SK-N-SH (cell line): ENCODE measurements at regions not wholly inside any gene's neighbourhood (a gene's known extent, or its start where the extent isn't known, plus 50 kb on each side); places are given as distances from the start of the nearest gene placed in this dataset.

Experiments
- CTCF ChIA-PET: fragments of 300-600, 350-600 bp; formaldehyde crosslinking; extraction: SDS; loops from one replicate; lab custom pipeline; 2021; lab: Yijun Ruan, JAX
- POLR2A ChIA-PET: fragments of 350-600 bp; sonication (Branson Sonifier 250); formaldehyde crosslinking; extraction: SDS; loops from one replicate; lab custom pipeline; 2020; ENCODE audit warnings: antibody characterized with exemption, inconsistent platforms; lab: Yijun Ruan, JAX
- DNase-seq: peaks from one replicate; pipeline ENCODE4 v3.0.0; 2012
- H2AFZ ChIP-seq: fragments of 200-600 bp; sonication (generic); 2 replicates; pipeline ENCODE4 v1.8.1; 2016; ENCODE audit warnings: antibody characterized with exemption, mild to moderate bottlenecking, low read depth
- H3F3A ChIP-seq: fragments of 200-600 bp; sonication (generic); replicated peaks from 2 replicates; pipeline ENCODE3; 2016; ENCODE audit warnings: antibody characterized with exemption, mild to moderate bottlenecking; ENCODE audit not compliant: insufficient read depth
- H3K27ac ChIP-seq, 2 experiments: fragments of 200-500 bp in 1 of 2; fragments of 200-600 bp in 1 of 2; sonication (Bioruptor generic) in 1 of 2; sonication (generic), shearing (Covaris generic) in 1 of 2; 2 replicates each; pipeline versions ENCODE4 v1.5.1 to v1.6.1; 2014 to 2016; ENCODE audit warnings: low read depth in 2 of 2, inconsistent platforms in 1 of 2, low read length in 1 of 2, mild to moderate bottlenecking in 1 of 2, mixed read lengths in 1 of 2
- H3K27me3 ChIP-seq: fragments of 200-600 bp; sonication (generic), shearing (Covaris generic); 2 replicates; pipeline ENCODE4 v1.6.1; 2016; ENCODE audit warnings: mixed run types; ENCODE audit not compliant: insufficient read depth
- H3K36me3 ChIP-seq, 2 experiments: fragments of 200-500 bp in 1 of 2; fragments of 200-600 bp in 1 of 2; sonication (Bioruptor generic) in 1 of 2; sonication (generic) in 1 of 2; replicated peaks in 1 of 2; 2 replicates each; pipeline versions ENCODE3 to v1.5.1; 2014 to 2016; ENCODE audit warnings: low read length in 1 of 2, mild to moderate bottlenecking in 1 of 2; ENCODE audit not compliant: insufficient read depth in 2 of 2, control insufficient read depth in 1 of 2
- H3K4me1 ChIP-seq, 2 experiments: fragments of 200-500 bp in 1 of 2; fragments of 200-600 bp in 1 of 2; sonication (Bioruptor generic) in 1 of 2; sonication (generic), shearing (Covaris generic) in 1 of 2; 2 replicates each; pipeline versions ENCODE4 v1.5.1 to v1.6.1; 2014 to 2016; ENCODE audit warnings: low read depth in 1 of 2, low read length in 1 of 2, mixed run types in 1 of 2; ENCODE audit not compliant: insufficient read depth in 2 of 2, control insufficient read depth in 1 of 2
- H3K4me2 ChIP-seq: fragments of 200-600 bp; sonication (generic), shearing (Covaris generic); 2 replicates; pipeline ENCODE4 v1.6.1; 2017; ENCODE audit warnings: mixed run types
- H3K4me3 ChIP-seq, 2 experiments: fragments of 200-500 bp in 1 of 2; fragments of 200-600 bp in 1 of 2; sonication (Bioruptor generic) in 1 of 2; sonication (generic), shearing (Covaris generic) in 1 of 2; 2 replicates each; pipeline versions ENCODE4 v1.5.1 to v1.8.1; 2014 to 2016; ENCODE audit warnings: low read depth in 2 of 2, inconsistent platforms in 1 of 2, low read length in 1 of 2, mild to moderate bottlenecking in 1 of 2, mixed read lengths in 1 of 2, moderate library complexity in 1 of 2
- H3K79me2 ChIP-seq: fragments of 200-600 bp; sonication (generic); 2 replicates; pipeline ENCODE4 v1.8.1; 2017; ENCODE audit warnings: mild to moderate bottlenecking; ENCODE audit not compliant: insufficient read depth
- H3K9ac ChIP-seq: fragments of 200-600 bp; sonication (generic); 2 replicates; pipeline ENCODE4 v1.6.1; 2017; ENCODE audit warnings: mixed run types
- H3K9me2 ChIP-seq: fragments of 200-600 bp; sonication (generic); 2 replicates; pipeline ENCODE4 v1.6.1; 2017; ENCODE audit warnings: mixed run types
- H3K9me3 ChIP-seq: fragments of 200-600 bp; sonication (generic); 2 replicates; pipeline ENCODE4 v1.6.1; 2017; ENCODE audit warnings: mixed run types, mild to moderate bottlenecking, moderate library complexity
- H4K20me1 ChIP-seq: fragments of 200-600 bp; sonication (generic); 2 replicates; pipeline ENCODE4 v1.6.1; 2017; ENCODE audit warnings: mild to moderate bottlenecking, mixed run types; ENCODE audit not compliant: insufficient read depth
- CHD2 ChIP-seq: fragments of 150-350 bp; IDR thresholded peaks from 2 replicates; pipeline ENCODE4 v1.6.1; 2018; ENCODE audit warnings: low read length; ENCODE audit not compliant: partially characterized antibody
- ELF1 ChIP-seq: IDR thresholded peaks from 2 replicates; pipeline ENCODE4 v1.4.0; 2012
- EP300 ChIP-seq, 2 experiments: IDR thresholded peaks; 2 replicates each; pipeline versions ENCODE4 v1.4.0 to v1.6.1; 2012; ENCODE audit warnings: borderline replicate concordance in 1 of 2, low read depth in 1 of 2, low read length in 1 of 2
- EZH2phosphoT487 ChIP-seq: fragments of 200-600 bp; sonication (generic); IDR thresholded peaks from 2 replicates; pipeline ENCODE4 v1.6.1; 2017; ENCODE audit warnings: low read depth, mixed run types, mild to moderate bottlenecking, antibody characterized with exemption, moderate library complexity, borderline replicate concordance
- FOSL2 ChIP-seq: IDR thresholded peaks from 2 replicates; pipeline ENCODE4 v1.4.0; 2012; ENCODE audit warnings: low read depth, mild to moderate bottlenecking, moderate library complexity, borderline replicate concordance
- FOXJ3 ChIP-seq: sonication (generic); formaldehyde crosslinking; IDR thresholded peaks from 2 replicates; pipeline ENCODE4 v1.5.1; 2020; ENCODE audit warnings: mild to moderate bottlenecking, missing genetic modification reagents
- GABPA ChIP-seq: IDR thresholded peaks from 2 replicates; pipeline ENCODE4 v1.4.0; 2012; ENCODE audit warnings: low read depth, mild to moderate bottlenecking
- JUND ChIP-seq: IDR thresholded peaks from 2 replicates; pipeline ENCODE4 v1.4.0; 2012
- MXI1 ChIP-seq: IDR thresholded peaks from 2 replicates; pipeline ENCODE4 v1.6.1; 2012; ENCODE audit warnings: mild to moderate bottlenecking, low read depth, low read length, improper control_type of control experiment
- NFIC ChIP-seq: IDR thresholded peaks from 2 replicates; pipeline ENCODE4 v1.4.0; 2012; ENCODE audit warnings: borderline replicate concordance
- RCOR1 ChIP-seq: fragments of 150-350 bp; IDR thresholded peaks from 2 replicates; pipeline ENCODE4 v1.6.1; 2017; ENCODE audit warnings: antibody characterized with exemption, low read length
- TCF12 ChIP-seq: IDR thresholded peaks from 2 replicates; pipeline ENCODE4 v1.4.0; 2012
- TEAD4 ChIP-seq: IDR thresholded peaks from 2 replicates; pipeline ENCODE4 v1.4.0; 2012; ENCODE audit warnings: mild to moderate bottlenecking, borderline replicate concordance; ENCODE audit not compliant: insufficient read depth
- YY1 ChIP-seq: IDR thresholded peaks from 2 replicates; pipeline ENCODE4 v1.4.0; 2012; ENCODE audit warnings: low read depth, mild to moderate bottlenecking
- WGBS: methylation state at CpG from one replicate; pipeline ENCODE4 v1.1.6; 2017; ENCODE audit warnings: low lambda C conversion rate; 5-methylcytosine and 5-hydroxymethylcytosine counted together
- TF ChIP-seq, protein P1 (sequence below): fragments of 200-600 bp; sonication (generic); IDR thresholded peaks from 2 replicates; pipeline ENCODE4 v1.6.1; 2017; ENCODE audit warnings: antibody characterized with exemption, mild to moderate bottlenecking, moderate library complexity
- TF ChIP-seq, protein P2 (sequence below): fragments of 150-350 bp; IDR thresholded peaks from 2 replicates; pipeline ENCODE4 v1.6.1; 2016; ENCODE audit warnings: mild to moderate bottlenecking, low read depth, low read length
- TF ChIP-seq, protein P3 (sequence below): fragments of 150-350 bp; IDR thresholded peaks from 2 replicates; pipeline ENCODE4 v1.6.1; 2017; ENCODE audit warnings: antibody characterized with exemption, low read length, low read depth, borderline replicate concordance
- TF ChIP-seq, protein P4 (sequence below): IDR thresholded peaks from 2 replicates; pipeline ENCODE4 v1.4.0; 2012; ENCODE audit warnings: low read depth
- TF ChIP-seq, protein P5 (sequence below): IDR thresholded peaks from 2 replicates; pipeline ENCODE4 v1.4.0; 2012; ENCODE audit warnings: low read depth, borderline replicate concordance

DNA sequence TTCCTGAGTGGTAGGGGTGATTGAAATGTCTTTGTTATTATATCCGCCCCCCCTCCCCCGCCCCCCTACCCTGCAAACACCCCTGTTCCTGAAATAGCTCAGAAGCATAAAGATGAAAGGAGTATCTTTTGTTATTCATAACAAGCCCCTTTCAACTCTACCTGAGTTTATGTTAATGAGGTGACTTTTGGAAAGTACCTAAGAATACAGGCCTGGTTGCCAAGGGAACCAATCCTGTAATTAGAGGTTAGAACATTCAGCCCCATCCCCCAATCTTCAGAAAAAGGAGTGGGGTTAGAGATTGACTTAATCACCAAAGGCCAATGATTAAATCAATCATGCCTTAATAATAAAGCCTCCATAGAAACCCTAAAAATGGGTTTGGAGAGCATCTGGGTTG is 979.2 kb upstream of the GJE1 start:
- Histone ChIP-seq H3K27me3 (no peaks in the 10 kb centered on the region; the same call in 1 of the 2 replicates), H3K79me2 (no peaks in the 10 kb centered on the region), H2AFZ (no peak overlapping the region), H3K9ac (no peak overlapping the region), H3K36me3 (no peaks in the 10 kb centered on the region), H3F3A (no peaks in the 10 kb centered on the region), H4K20me1 (no peaks in the 10 kb centered on the region), H3K9me3 (no peaks in the 10 kb centered on the region), H3K4me1 (no peaks in the 10 kb centered on the region), H3K4me2 (no peak overlapping the region)
- ChIA-PET CTCF (no interaction called here), POLR2A (no interaction called here)
- WGBS = 5% methylated on average over 2 of the region's 2 CpGs
- TF ChIP-seq, protein P1, sequence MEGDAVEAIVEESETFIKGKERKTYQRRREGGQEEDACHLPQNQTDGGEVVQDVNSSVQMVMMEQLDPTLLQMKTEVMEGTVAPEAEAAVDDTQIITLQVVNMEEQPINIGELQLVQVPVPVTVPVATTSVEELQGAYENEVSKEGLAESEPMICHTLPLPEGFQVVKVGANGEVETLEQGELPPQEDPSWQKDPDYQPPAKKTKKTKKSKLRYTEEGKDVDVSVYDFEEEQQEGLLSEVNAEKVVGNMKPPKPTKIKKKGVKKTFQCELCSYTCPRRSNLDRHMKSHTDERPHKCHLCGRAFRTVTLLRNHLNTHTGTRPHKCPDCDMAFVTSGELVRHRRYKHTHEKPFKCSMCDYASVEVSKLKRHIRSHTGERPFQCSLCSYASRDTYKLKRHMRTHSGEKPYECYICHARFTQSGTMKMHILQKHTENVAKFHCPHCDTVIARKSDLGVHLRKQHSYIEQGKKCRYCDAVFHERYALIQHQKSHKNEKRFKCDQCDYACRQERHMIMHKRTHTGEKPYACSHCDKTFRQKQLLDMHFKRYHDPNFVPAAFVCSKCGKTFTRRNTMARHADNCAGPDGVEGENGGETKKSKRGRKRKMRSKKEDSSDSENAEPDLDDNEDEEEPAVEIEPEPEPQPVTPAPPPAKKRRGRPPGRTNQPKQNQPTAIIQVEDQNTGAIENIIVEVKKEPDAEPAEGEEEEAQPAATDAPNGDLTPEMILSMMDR = no peak
- TF ChIP-seq EZH2phosphoT487 = no peak
- no peak for TF ChIP-seq YY1
- no peak for TF ChIP-seq CHD2
- TF ChIP-seq EP300 (IDR thresholded peaks at IDR 0.05; ENCODE audit: borderline replicate concordance in 1 of 2, low read depth in 1 of 2, low read length in 1 of 2) = no peak
- TF ChIP-seq, protein P2, sequence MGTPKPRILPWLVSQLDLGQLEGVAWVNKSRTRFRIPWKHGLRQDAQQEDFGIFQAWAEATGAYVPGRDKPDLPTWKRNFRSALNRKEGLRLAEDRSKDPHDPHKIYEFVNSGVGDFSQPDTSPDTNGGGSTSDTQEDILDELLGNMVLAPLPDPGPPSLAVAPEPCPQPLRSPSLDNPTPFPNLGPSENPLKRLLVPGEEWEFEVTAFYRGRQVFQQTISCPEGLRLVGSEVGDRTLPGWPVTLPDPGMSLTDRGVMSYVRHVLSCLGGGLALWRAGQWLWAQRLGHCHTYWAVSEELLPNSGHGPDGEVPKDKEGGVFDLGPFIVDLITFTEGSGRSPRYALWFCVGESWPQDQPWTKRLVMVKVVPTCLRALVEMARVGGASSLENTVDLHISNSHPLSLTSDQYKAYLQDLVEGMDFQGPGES = no peak
- no peak for TF ChIP-seq GABPA
- TF ChIP-seq, protein P3, sequence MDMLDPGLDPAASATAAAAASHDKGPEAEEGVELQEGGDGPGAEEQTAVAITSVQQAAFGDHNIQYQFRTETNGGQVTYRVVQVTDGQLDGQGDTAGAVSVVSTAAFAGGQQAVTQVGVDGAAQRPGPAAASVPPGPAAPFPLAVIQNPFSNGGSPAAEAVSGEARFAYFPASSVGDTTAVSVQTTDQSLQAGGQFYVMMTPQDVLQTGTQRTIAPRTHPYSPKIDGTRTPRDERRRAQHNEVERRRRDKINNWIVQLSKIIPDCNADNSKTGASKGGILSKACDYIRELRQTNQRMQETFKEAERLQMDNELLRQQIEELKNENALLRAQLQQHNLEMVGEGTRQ = no peak
- no peak for TF ChIP-seq FOSL2
- no peak for TF ChIP-seq MXI1
- no peak for TF ChIP-seq FOXJ3 (CRISPR knock-in tag)
- TF ChIP-seq ELF1 = no peak
- no peak for TF ChIP-seq TCF12
- no peak for TF ChIP-seq RCOR1
- no peak for TF ChIP-seq JUND
- TF ChIP-seq, all 33 proteins: peak for 0
- H3K27ac ChIP-seq = no peak overlapping the region
- DNase-seq = no peak
- H3K9me2 ChIP-seq = no peaks in the 10 kb centered on the region
- no peak overlapping the region for H3K4me3 ChIP-seq

DNA sequence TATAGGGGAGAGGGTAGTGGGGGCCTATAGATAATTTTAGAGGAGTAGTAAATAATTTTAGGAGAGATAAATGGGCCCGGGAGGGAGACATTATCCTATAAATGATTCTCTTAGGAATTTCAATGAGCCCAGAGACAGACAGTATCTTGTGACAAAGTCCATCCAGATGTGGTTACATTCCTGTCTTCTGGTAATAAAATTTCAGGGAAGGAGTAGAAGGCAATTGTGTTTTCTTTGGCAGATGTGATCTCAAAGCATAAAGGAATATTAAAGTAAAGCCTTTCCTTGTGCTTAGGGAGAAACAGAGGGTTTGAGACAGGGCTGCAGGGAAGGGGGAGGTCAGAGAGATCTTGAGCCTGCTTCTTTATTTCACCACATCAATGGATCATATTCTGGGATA is 979.8 kb upstream of the GJE1 start:
- TF ChIP-seq, protein P3 = no peak
- TF ChIP-seq JUND = no peak
- no peak for TF ChIP-seq NFIC
- TF ChIP-seq, protein P4, sequence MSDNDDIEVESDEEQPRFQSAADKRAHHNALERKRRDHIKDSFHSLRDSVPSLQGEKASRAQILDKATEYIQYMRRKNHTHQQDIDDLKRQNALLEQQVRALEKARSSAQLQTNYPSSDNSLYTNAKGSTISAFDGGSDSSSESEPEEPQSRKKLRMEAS = no peak
- TF ChIP-seq, protein P5, sequence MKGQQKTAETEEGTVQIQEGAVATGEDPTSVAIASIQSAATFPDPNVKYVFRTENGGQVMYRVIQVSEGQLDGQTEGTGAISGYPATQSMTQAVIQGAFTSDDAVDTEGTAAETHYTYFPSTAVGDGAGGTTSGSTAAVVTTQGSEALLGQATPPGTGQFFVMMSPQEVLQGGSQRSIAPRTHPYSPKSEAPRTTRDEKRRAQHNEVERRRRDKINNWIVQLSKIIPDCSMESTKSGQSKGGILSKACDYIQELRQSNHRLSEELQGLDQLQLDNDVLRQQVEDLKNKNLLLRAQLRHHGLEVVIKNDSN = no peak
- no peak for TF ChIP-seq TEAD4
- TF ChIP-seq GABPA = no peak
- 5% methylated on average over 1 of the region's 1 CpG for WGBS
- no peaks in the 10 kb centered on the region for H3K4me1 ChIP-seq
- ChIA-PET CTCF (no interaction called here), POLR2A (no interaction called here)
- no peaks in the 10 kb centered on the region for H3K36me3 ChIP-seq
- H2AFZ ChIP-seq = no peak overlapping the region
- H4K20me1 ChIP-seq = no peaks in the 10 kb centered on the region
- H3K9me2 ChIP-seq = no peaks in the 10 kb centered on the region
- no peak overlapping the region for H3K4me3 ChIP-seq
- H3F3A ChIP-seq = no peaks in the 10 kb centered on the region
- no peak overlapping the region for H3K4me2 ChIP-seq
- DNase-seq = no peak
- H3K27ac ChIP-seq = no peak overlapping the region
- no peak overlapping the region for H3K9ac ChIP-seq
- H3K27me3 ChIP-seq = no peaks in the 10 kb centered on the region; the same call in 1 of the 2 replicates
- no peaks in the 10 kb centered on the region for H3K9me3 ChIP-seq
- no peaks in the 10 kb centered on the region for H3K79me2 ChIP-seq
